Activated CD8-positive, alpha-beta memory T cell treated with anti-CD3 and anti-CD28 coated beads, Interleukin-2, amount 10 ng/mL, durations not matched to agents 7 days and 5 days (primary cell): ENCODE measurements at regions not wholly inside any gene's neighbourhood (a gene's known extent, or its start where the extent isn't known, plus 50 kb on each side); places are given as distances from the start of the nearest gene placed in this dataset.
"Not testable (repeated sequence)": the region's sequence is repeated elsewhere in the genome, so short reads cannot be mapped to it uniquely, and the experiment has no call there.

ENCODE experiments used
- ATAC-seq: fragments of 150-1000 bp; cut with Tn5 transposase; one replicate; pipeline ENCODE4 v1.10.0; 2021; ENCODE audit warnings: moderate library complexity
- CTCF ChIA-PET: fragments of 350-600 bp; sonication (Branson Sonifier 250); formaldehyde crosslinking; loops from one replicate; lab custom pipeline; 2021; ENCODE audit warnings: antibody characterized with exemption; lab: Charles Lee
- DNase-seq: peaks from one replicate; pipeline ENCODE4 v3.0.0-alpha.2; 2020
- H3K27ac Mint-ChIP-seq: one replicate; pipeline ENCODE4 v1.8.0; 2021; ENCODE audit warnings: mild to moderate bottlenecking, mixed read lengths
- H3K27me3 Mint-ChIP-seq: one replicate; pipeline ENCODE4 v1.8.0; 2021; ENCODE audit warnings: mixed read lengths
- H3K36me3 Mint-ChIP-seq: one replicate; pipeline ENCODE4 v1.8.0; 2021; ENCODE audit warnings: mild to moderate bottlenecking, mixed read lengths
- H3K4me1 Mint-ChIP-seq: one replicate; pipeline ENCODE4 v1.8.0; 2021; ENCODE audit warnings: mixed read lengths
- H3K4me3 Mint-ChIP-seq: one replicate; pipeline ENCODE4 v1.8.0; 2021; ENCODE audit warnings: mild to moderate bottlenecking, moderate library complexity, mixed read lengths
- H3K9me3 Mint-ChIP-seq: one replicate; pipeline ENCODE4 v1.8.0; 2022; ENCODE audit warnings: low read depth, mixed read lengths

GRCh38 chrX:146054311-146054710 lies 236.7 kb downstream of the SLITRK2 start:
- H3K4me3 Mint-ChIP-seq, result no peak overlapping the region
- no peaks in the 10 kb centered on the region for H3K36me3 Mint-ChIP-seq
- no peaks in the 10 kb centered on the region for H3K9me3 Mint-ChIP-seq
- ATAC-seq (no peak), DNase-seq (no peak)
- no peak overlapping the region for H3K27ac Mint-ChIP-seq
- no peaks in the 10 kb centered on the region for H3K4me1 Mint-ChIP-seq
- no peaks in the 10 kb centered on the region for H3K27me3 Mint-ChIP-seq
- CTCF ChIA-PET, result no interaction called here

- no peaks in the 10 kb centered on the region for H3K27me3 Mint-ChIP-seq
- H3K27ac Mint-ChIP-seq, result no peak overlapping the region
- ATAC-seq, result no peak
- no peak for DNase-seq
- CTCF ChIA-PET, result no interaction called here
- H3K9me3 Mint-ChIP-seq, result no peaks in the 10 kb centered on the region
- H3K36me3 Mint-ChIP-seq, result no peaks in the 10 kb centered on the region
- no peak overlapping the region for H3K4me3 Mint-ChIP-seq
- no peaks in the 10 kb centered on the region for H3K4me1 Mint-ChIP-seq
Observed at GRCh38 chrX:146055733-146056132, 238.1 kb downstream of the SLITRK2 start.

GRCh38 chrX:146056511-146057081 lies 239.0 kb downstream of the SLITRK2 start:
- no peaks in the 10 kb centered on the region for H3K27me3 Mint-ChIP-seq
- CTCF ChIA-PET, result no interaction called here
- H3K4me1 Mint-ChIP-seq, result no peaks in the 10 kb centered on the region
- H3K27ac Mint-ChIP-seq, result no peak overlapping the region
- DNase-seq (no peak), ATAC-seq (no peak)
- no peaks in the 10 kb centered on the region for H3K36me3 Mint-ChIP-seq
- no peaks in the 10 kb centered on the region for H3K9me3 Mint-ChIP-seq
- no peak overlapping the region for H3K4me3 Mint-ChIP-seq

- Mint-ChIP-seq H3K9me3 (no peaks in the 10 kb centered on the region), H3K4me1 (no peaks in the 10 kb centered on the region), H3K36me3 (no peaks in the 10 kb centered on the region), H3K4me3 (no peak overlapping the region), H3K27ac (no peak overlapping the region), H3K27me3 (no peaks in the 10 kb centered on the region)
- ATAC-seq, result no peak
- no peak for DNase-seq
- CTCF ChIA-PET, result no interaction called here
Observed at GRCh38 chrX:146064156-146064555, 246.5 kb downstream of the SLITRK2 start.

- ATAC-seq (no peak), DNase-seq (no peak)
- no peak overlapping the region for H3K27ac Mint-ChIP-seq
- CTCF ChIA-PET, result no interaction called here
- no peaks in the 10 kb centered on the region for H3K27me3 Mint-ChIP-seq
- no peak overlapping the region for H3K4me3 Mint-ChIP-seq
- H3K4me1 Mint-ChIP-seq, result no peaks in the 10 kb centered on the region
- H3K9me3 Mint-ChIP-seq, result peaks cover 2% of the 10 kb centered on the region
- H3K36me3 Mint-ChIP-seq, result no peaks in the 10 kb centered on the region
Observed at GRCh38 chrX:146090732-146091131, 273.1 kb downstream of the SLITRK2 start.

- ATAC-seq (no peak), DNase-seq (no peak)
- H3K27ac Mint-ChIP-seq, result no peak overlapping the region
- H3K9me3 Mint-ChIP-seq, result no peaks in the 10 kb centered on the region
- no peak overlapping the region for H3K4me3 Mint-ChIP-seq
- no peaks in the 10 kb centered on the region for H3K4me1 Mint-ChIP-seq
- H3K36me3 Mint-ChIP-seq, result no peaks in the 10 kb centered on the region
- H3K27me3 Mint-ChIP-seq, result no peaks in the 10 kb centered on the region
- CTCF ChIA-PET, result no interaction called here
Observed at GRCh38 chrX:146109362-146109761, 291.7 kb downstream of the SLITRK2 start.

- H3K4me1 Mint-ChIP-seq, H3K36me3 Mint-ChIP-seq, H3K27me3 Mint-ChIP-seq, H3K27ac Mint-ChIP-seq, H3K9me3 Mint-ChIP-seq, ATAC-seq, H3K4me3 Mint-ChIP-seq, DNase-seq, CTCF ChIA-PET: not testable (repeated sequence)
Observed at GRCh38 chrX:146119074-146119473, 301.4 kb downstream of the SLITRK2 start.

- Mint-ChIP-seq H3K4me3 (no peak overlapping the region), H3K27me3 (no peaks in the 10 kb centered on the region), H3K9me3 (peaks cover 2% of the 10 kb centered on the region), H3K27ac (no peak overlapping the region), H3K36me3 (no peaks in the 10 kb centered on the region), H3K4me1 (no peaks in the 10 kb centered on the region)
- CTCF ChIA-PET, result no interaction called here
- no peak for ATAC-seq
- DNase-seq, result no peak
Observed at GRCh38 chrX:146127617-146128016, 310.0 kb downstream of the SLITRK2 start.

GRCh38 chrX:146141221-146141620 lies 323.6 kb downstream of the SLITRK2 start:
- Mint-ChIP-seq H3K4me1 (no peaks in the 10 kb centered on the region), H3K4me3 (no peak overlapping the region), H3K27ac (no peak overlapping the region), H3K27me3 (no peaks in the 10 kb centered on the region), H3K36me3 (no peaks in the 10 kb centered on the region), H3K9me3 (no peaks in the 10 kb centered on the region)
- DNase-seq (no peak), ATAC-seq (no peak)
- CTCF ChIA-PET, result no interaction called here

GRCh38 chrX:146144039-146144438 lies 326.4 kb downstream of the SLITRK2 start:
- H3K4me1 Mint-ChIP-seq, result no peaks in the 10 kb centered on the region
- no peaks in the 10 kb centered on the region for H3K9me3 Mint-ChIP-seq
- no peak overlapping the region for H3K4me3 Mint-ChIP-seq
- ATAC-seq (no peak), DNase-seq (no peak)
- no peaks in the 10 kb centered on the region for H3K27me3 Mint-ChIP-seq
- CTCF ChIA-PET, result no interaction called here
- H3K27ac Mint-ChIP-seq, result no peak overlapping the region
- H3K36me3 Mint-ChIP-seq, result no peaks in the 10 kb centered on the region

- CTCF ChIA-PET, result no interaction called here
- H3K4me3 Mint-ChIP-seq, result no peak overlapping the region
- no peaks in the 10 kb centered on the region for H3K27me3 Mint-ChIP-seq
- DNase-seq (no peak), ATAC-seq (no peak)
- H3K27ac Mint-ChIP-seq, result no peak overlapping the region
- peaks cover 3% of the 10 kb centered on the region for H3K9me3 Mint-ChIP-seq
- no peaks in the 10 kb centered on the region for H3K4me1 Mint-ChIP-seq
- no peaks in the 10 kb centered on the region for H3K36me3 Mint-ChIP-seq
Observed at GRCh38 chrX:146154191-146154590, 336.6 kb downstream of the SLITRK2 start.

- no peaks in the 10 kb centered on the region for H3K36me3 Mint-ChIP-seq
- ATAC-seq (no peak), DNase-seq (no peak)
- peaks cover 2% of the 10 kb centered on the region for H3K9me3 Mint-ChIP-seq
- H3K4me3 Mint-ChIP-seq, result no peak overlapping the region
- no peak overlapping the region for H3K27ac Mint-ChIP-seq
- H3K27me3 Mint-ChIP-seq, result no peaks in the 10 kb centered on the region
- no peaks in the 10 kb centered on the region for H3K4me1 Mint-ChIP-seq
- CTCF ChIA-PET, result no interaction called here
Observed at GRCh38 chrX:146160443-146161203, 343.0 kb downstream of the SLITRK2 start.

- Mint-ChIP-seq H3K36me3 (no peaks in the 10 kb centered on the region), H3K27ac (no peak overlapping the region), H3K9me3 (peaks cover 5% of the 10 kb centered on the region), H3K27me3 (no peaks in the 10 kb centered on the region), H3K4me1 (no peaks in the 10 kb centered on the region), H3K4me3 (no peak overlapping the region)
- CTCF ChIA-PET, result no interaction called here
- ATAC-seq (no peak), DNase-seq (no peak)
Observed at GRCh38 chrX:146173742-146174141, 356.1 kb downstream of the SLITRK2 start.

- CTCF ChIA-PET, result no interaction called here
- H3K27me3 Mint-ChIP-seq, result no peaks in the 10 kb centered on the region
Observed at GRCh38 chrX:146181858-146182257, 364.2 kb downstream of the SLITRK2 start.

More at GRCh38 chrX:146181858-146182257, 364.2 kb downstream of the SLITRK2 start:
- Mint-ChIP-seq H3K27ac (no peak overlapping the region), H3K36me3 (no peaks in the 10 kb centered on the region), H3K9me3 (peaks cover 2% of the 10 kb centered on the region), H3K4me3 (no peak overlapping the region), H3K4me1 (no peaks in the 10 kb centered on the region)
- no peak for ATAC-seq
- no peak for DNase-seq
